Esophagus muscularis mucosa (tissue), 4 donors: ENCODE measurements at regions not wholly inside any gene's neighbourhood (a gene's known extent, or its start where the extent isn't known, plus 50 kb on each side); places are given as distances from the start of the nearest gene placed in this dataset.
A peak's percentile ranks its signal among the peaks of the same experiment; 100 is the strongest.

Source experiments
- DNase-seq: peaks from one replicate; pipeline ENCODE4 v3.0.0-alpha.2; 2017; ENCODE audit errors: extremely low spot score
- H3K27ac ChIP-seq, 4 donors: fragments of 200-600 bp; sonication (generic); replicated peaks in 1 of 4; 1 replicate in 3 of 4; 2 replicates in 1 of 4; pipeline ENCODE4 v1.5.1; 2016 to 2019; ENCODE audit warnings: mild to moderate bottlenecking in 1 of 4
- H3K27me3 ChIP-seq, 4 donors: fragments of 200-600 bp; sonication (generic); one replicate each; pipeline versions ENCODE4 v1.5.1 to v1.6.0; 2016 to 2019
- H3K36me3 ChIP-seq, 4 donors: fragments of 200-600 bp; sonication (generic); one replicate each; pipeline ENCODE4 v1.5.1; 2016 to 2019
- H3K4me1 ChIP-seq, 4 donors: fragments of 200-600 bp; sonication (generic); one replicate each; pipeline ENCODE4 v1.5.1; 2016 to 2019
- H3K4me3 ChIP-seq, 4 donors: fragments of 200-600 bp; sonication (generic); 1 replicate in 2 of 4; 2 replicates in 2 of 4; pipeline ENCODE4 v1.5.1; 2016 to 2019; ENCODE audit warnings: mild to moderate bottlenecking in 4 of 4, moderate library complexity in 1 of 4
- H3K9me3 ChIP-seq, 4 donors: fragments of 200-600 bp; sonication (generic); 1 replicate in 3 of 4; 2 replicates in 1 of 4; pipeline ENCODE4 v1.5.1; 2016 to 2019
- CTCF ChIP-seq, 3 experiments: fragments of 200-600 bp in 2 of 3; fragments of 450-650 bp in 1 of 3; sonication (generic) in 2 of 3; IDR thresholded peaks; one replicate each; pipeline ENCODE4 v1.5.1; 2017 to 2019; ENCODE audit warnings: antibody characterized with exemption in 3 of 3, mild to moderate bottlenecking in 2 of 3, moderate library complexity in 1 of 3
- EP300 ChIP-seq: sonication (generic); formaldehyde crosslinking; IDR thresholded peaks from one replicate; pipeline ENCODE4 v1.6.1; 2017; ENCODE audit warnings: antibody characterized with exemption
- POLR2A ChIP-seq: fragments of 450-650 bp; IDR thresholded peaks from one replicate; pipeline ENCODE4 v1.6.1; 2017; ENCODE audit warnings: antibody characterized with exemption, moderate library complexity, mild to moderate bottlenecking, low read depth
- POLR2AphosphoS5 ChIP-seq, 2 donors: sonication (generic); formaldehyde crosslinking; IDR thresholded peaks; one replicate each; pipeline ENCODE4 v1.6.1; 2017; ENCODE audit warnings: antibody characterized with exemption in 2 of 2
- WGBS: methylation state at CpG from one replicate; pipeline ENCODE4 v1.1.5; 2018; 5-methylcytosine and 5-hydroxymethylcytosine counted together
- intact Hi-C: fragments of 100-400 bp; cut with DNase I; formaldehyde crosslinking; loops from one replicate; pipeline ENCODE4 v1.15.1; 2023

- intact Hi-C loops = no loop called here
- H3K27ac ChIP-seq = no peak overlapping the region
- DNase-seq = peak; percentile 14
- no peak for TF ChIP-seq POLR2A
- no peak for TF ChIP-seq EP300
- no peak for TF ChIP-seq CTCF (IDR thresholded peaks at IDR 0.05)
- no peak for TF ChIP-seq POLR2AphosphoS5 (IDR thresholded peaks at IDR 0.05)
- H3K27me3 ChIP-seq = no peaks in the 10 kb centered on the region
- no peak overlapping the region for H3K4me3 ChIP-seq
- H3K9me3 ChIP-seq = no peaks in the 10 kb centered on the region
- H3K4me1 ChIP-seq = no peaks in the 10 kb centered on the region
- 76% methylated on average over 5 of the region's 5 CpGs for WGBS
- no peaks in the 10 kb centered on the region for H3K36me3 ChIP-seq
These were observed 404.3 kb upstream of the KLF6 start for GRCh38 chr10:4189281-4189680.

GRCh38 chr10:4188406-4188805 lies 403.4 kb upstream of the KLF6 start:
- intact Hi-C loops = no loop called here
- H3K36me3 ChIP-seq = no peaks in the 10 kb centered on the region
- H3K9me3 ChIP-seq = no peaks in the 10 kb centered on the region
- no peak for TF ChIP-seq CTCF (IDR thresholded peaks at IDR 0.05)
- H3K27me3 ChIP-seq = no peaks in the 10 kb centered on the region
- no peak overlapping the region for H3K27ac ChIP-seq
- peak; percentile 80 for DNase-seq
- 95% methylated on average over 14 of the region's 15 CpGs for WGBS
- no peak overlapping the region for H3K4me3 ChIP-seq
- H3K4me1 ChIP-seq = no peaks in the 10 kb centered on the region

- intact Hi-C loops = no loop called here
- no peaks in the 10 kb centered on the region for H3K27me3 ChIP-seq
- H3K27ac ChIP-seq = no peak overlapping the region
- no peak overlapping the region for H3K4me3 ChIP-seq
- no peaks in the 10 kb centered on the region for H3K36me3 ChIP-seq
- TF ChIP-seq CTCF (IDR thresholded peaks at IDR 0.05) = no peak
- peak; percentile 64 for DNase-seq
- H3K9me3 ChIP-seq = no peaks in the 10 kb centered on the region
- 88% methylated on average over 12 of the region's 12 CpGs for WGBS
- no peaks in the 10 kb centered on the region for H3K4me1 ChIP-seq
These were observed 402.0 kb upstream of the KLF6 start for GRCh38 chr10:4186849-4187540.

GRCh38 chr10:4183761-4184261 lies 398.8 kb upstream of the KLF6 start:
- WGBS = 83% methylated on average over 3 of the region's 3 CpGs
- no peaks in the 10 kb centered on the region for H3K9me3 ChIP-seq
- no peaks in the 10 kb centered on the region for H3K36me3 ChIP-seq
- TF ChIP-seq POLR2A (no peak), POLR2AphosphoS5 (IDR thresholded peaks at IDR 0.05) (no peak), CTCF (IDR thresholded peaks at IDR 0.05) (no peak), EP300 (no peak)
- DNase-seq = peak; percentile 12
- no peak overlapping the region for H3K27ac ChIP-seq
- H3K27me3 ChIP-seq = no peaks in the 10 kb centered on the region
- no peaks in the 10 kb centered on the region for H3K4me1 ChIP-seq
- intact Hi-C loops = no loop called here
- H3K4me3 ChIP-seq = no peak overlapping the region

GRCh38 chr10:4181621-4182049 lies 396.6 kb upstream of the KLF6 start:
- no peak overlapping the region for H3K4me3 ChIP-seq
- DNase-seq = no peak
- WGBS = 67% methylated on average over 2 of the region's 2 CpGs
- H3K27ac ChIP-seq = peak overlapping the region in 1 of 4 donors; percentile 4
- no peaks in the 10 kb centered on the region for H3K36me3 ChIP-seq
- intact Hi-C loops = no loop called here
- no peaks in the 10 kb centered on the region for H3K9me3 ChIP-seq
- H3K27me3 ChIP-seq = no peaks in the 10 kb centered on the region
- TF ChIP-seq POLR2A = no peak
- TF ChIP-seq EP300 = no peak
- H3K4me1 ChIP-seq = peaks cover 0 to 11% (median 10%) of the 10 kb centered on the region in 4 donors
